HG03039 (cell line): ENCODE measurements at regions not wholly inside any gene's neighbourhood (a gene's known extent, or its start where the extent isn't known, plus 50 kb on each side); places are given as distances from the start of the nearest gene placed in this dataset.

Source experiments
- ATAC-seq: cut with Tn5 transposase; IDR thresholded peaks from one replicate; pipeline ENCODE4 v1.9.1; 2021; ENCODE audit warnings: mild to moderate bottlenecking, moderate library complexity; ENCODE audit not compliant: unreplicated experiment

DNA sequence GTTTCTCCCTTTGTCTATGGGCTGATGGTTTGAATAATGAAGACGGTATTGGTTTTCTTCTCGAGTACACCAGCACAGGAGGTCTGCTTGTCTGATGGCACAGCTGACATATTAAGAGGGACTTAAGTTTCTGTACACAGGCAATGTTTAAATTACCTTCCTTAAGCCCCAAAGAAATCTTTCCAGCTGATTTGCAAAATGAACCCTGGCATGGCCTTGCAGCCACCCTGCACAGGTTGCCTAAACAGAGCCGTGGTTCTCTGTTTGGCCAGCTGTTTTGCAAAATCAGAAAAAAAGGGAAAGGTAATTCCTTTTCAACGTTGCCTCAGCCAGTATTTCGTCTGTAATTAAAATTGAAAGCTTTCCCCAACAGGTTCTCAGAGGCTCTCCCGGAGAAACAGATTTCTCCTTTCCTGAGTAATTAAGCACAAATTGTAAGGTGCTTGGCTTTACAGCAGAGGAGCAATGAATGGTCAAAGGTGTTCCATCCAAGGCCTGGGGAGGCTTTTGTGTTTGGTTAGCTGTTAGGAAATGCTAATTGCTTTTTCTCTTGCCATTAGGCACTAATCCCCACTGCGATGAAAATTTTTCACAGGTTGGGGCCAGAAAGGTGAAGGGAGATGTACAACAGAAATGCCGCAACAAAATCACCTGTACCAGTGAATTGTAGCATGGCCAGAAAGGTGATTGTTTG, 138.9 kb downstream of the RASEF start:
- ATAC-seq = no peak
